Mucosa of stomach (tissue), 1 donor: ENCODE measurements at regions not wholly inside any gene's neighbourhood (a gene's known extent, or its start where the extent isn't known, plus 50 kb on each side); places are given as distances from the start of the nearest gene placed in this dataset.
"Not testable (repeated sequence)": the region's sequence is repeated elsewhere in the genome, so short reads cannot be mapped to it uniquely, and the experiment has no call there.

ENCODE experiments used
- H3K27me3 ChIP-seq: one replicate; pipeline ENCODE4 v1.7.0; 2013; ENCODE audit warnings: mild to moderate bottlenecking, low read length; ENCODE audit not compliant: control insufficient read depth, insufficient read depth
- H3K36me3 ChIP-seq: one replicate; pipeline ENCODE4 v1.7.0; 2013; ENCODE audit warnings: low read length; ENCODE audit not compliant: control insufficient read depth, insufficient read depth
- H3K4me1 ChIP-seq: one replicate; pipeline ENCODE4 v1.7.0; 2013; ENCODE audit warnings: mild to moderate bottlenecking, low read length; ENCODE audit not compliant: control insufficient read depth, insufficient read depth
- H3K4me3 ChIP-seq: one replicate; pipeline ENCODE4 v1.7.0; 2013; ENCODE audit warnings: low read length
- H3K9ac ChIP-seq: one replicate; pipeline ENCODE4 v1.7.0; 2013; ENCODE audit warnings: mild to moderate bottlenecking, low read length, moderate library complexity
- H3K9me3 ChIP-seq: one replicate; pipeline ENCODE4 v1.7.0; 2013; ENCODE audit warnings: mild to moderate bottlenecking, low read length, moderate library complexity; ENCODE audit not compliant: control insufficient read depth
- donor health status: Pancreatic carcinoma.

GRCh38 chr6:14882394-14883026, 363.4 kb upstream of the JARID2 start:
- Histone ChIP-seq H3K9me3 (no peaks in the 10 kb centered on the region), H3K4me1 (peaks cover 23% of the 10 kb centered on the region), H3K27me3 (no peaks in the 10 kb centered on the region), H3K36me3 (no peaks in the 10 kb centered on the region), H3K9ac (no peak overlapping the region), H3K4me3 (no peak overlapping the region)

GRCh38 chr6:14883921-14884320, 361.9 kb upstream of the JARID2 start:
- Histone ChIP-seq H3K4me3 (no peak overlapping the region), H3K9me3 (no peaks in the 10 kb centered on the region), H3K4me1 (peaks cover 31% of the 10 kb centered on the region), H3K27me3 (no peaks in the 10 kb centered on the region), H3K36me3 (no peaks in the 10 kb centered on the region), H3K9ac (no peak overlapping the region)

GRCh38 chr6:14885498-14885897, 360.4 kb upstream of the JARID2 start:
- no peaks in the 10 kb centered on the region for H3K36me3 ChIP-seq
- H3K9me3 ChIP-seq, result no peaks in the 10 kb centered on the region
- H3K9ac ChIP-seq, result no peak overlapping the region
- H3K4me1 ChIP-seq, result peaks cover 40% of the 10 kb centered on the region
- H3K27me3 ChIP-seq, result no peaks in the 10 kb centered on the region
- H3K4me3 ChIP-seq, result no peak overlapping the region

GRCh38 chr6:14887181-14887580, 358.7 kb upstream of the JARID2 start:
- H3K9me3 ChIP-seq, result no peaks in the 10 kb centered on the region
- peaks cover 28% of the 10 kb centered on the region for H3K4me1 ChIP-seq
- no peaks in the 10 kb centered on the region for H3K27me3 ChIP-seq
- no peak overlapping the region for H3K9ac ChIP-seq
- H3K4me3 ChIP-seq, result no peak overlapping the region
- H3K36me3 ChIP-seq, result no peaks in the 10 kb centered on the region

- H3K4me1 ChIP-seq, result peaks cover 19% of the 10 kb centered on the region
- H3K9ac ChIP-seq, result no peak overlapping the region
- no peaks in the 10 kb centered on the region for H3K27me3 ChIP-seq
- no peak overlapping the region for H3K4me3 ChIP-seq
- no peaks in the 10 kb centered on the region for H3K9me3 ChIP-seq
- H3K36me3 ChIP-seq, result no peaks in the 10 kb centered on the region
Observed at GRCh38 chr6:14887986-14888574, 357.8 kb upstream of the JARID2 start.

GRCh38 chr6:14888575-14889000, 357.3 kb upstream of the JARID2 start:
- Histone ChIP-seq H3K27me3 (no peaks in the 10 kb centered on the region), H3K9me3 (no peaks in the 10 kb centered on the region), H3K36me3 (no peaks in the 10 kb centered on the region), H3K9ac (no peak overlapping the region), H3K4me3 (no peak overlapping the region), H3K4me1 (peaks cover 17% of the 10 kb centered on the region)

- Histone ChIP-seq H3K27me3 (no peaks in the 10 kb centered on the region), H3K9me3 (no peaks in the 10 kb centered on the region), H3K36me3 (no peaks in the 10 kb centered on the region), H3K9ac (no peak overlapping the region), H3K4me1 (peaks cover 17% of the 10 kb centered on the region), H3K4me3 (no peak overlapping the region)
Observed at GRCh38 chr6:14889188-14889587, 356.7 kb upstream of the JARID2 start.

GRCh38 chr6:14889611-14890593, 356.0 kb upstream of the JARID2 start:
- Histone ChIP-seq H3K9me3 (no peaks in the 10 kb centered on the region), H3K27me3 (no peaks in the 10 kb centered on the region), H3K9ac (no peak overlapping the region), H3K4me3 (no peak overlapping the region), H3K4me1 (peaks cover 17% of the 10 kb centered on the region), H3K36me3 (no peaks in the 10 kb centered on the region)

- H3K27me3 ChIP-seq, H3K9ac ChIP-seq, H3K36me3 ChIP-seq, H3K4me3 ChIP-seq, H3K9me3 ChIP-seq: not testable (repeated sequence)
- peaks cover 17% of the 10 kb centered on the region for H3K4me1 ChIP-seq
Observed at GRCh38 chr6:14891820-14892375, 354.0 kb upstream of the JARID2 start.

GRCh38 chr6:14894105-14894504, 351.8 kb upstream of the JARID2 start:
- Histone ChIP-seq H3K27me3 (no peaks in the 10 kb centered on the region), H3K4me3 (no peak overlapping the region), H3K4me1 (peaks cover 23% of the 10 kb centered on the region), H3K36me3 (no peaks in the 10 kb centered on the region), H3K9ac (no peak overlapping the region), H3K9me3 (no peaks in the 10 kb centered on the region)

- H3K9me3 ChIP-seq, result no peaks in the 10 kb centered on the region
- H3K4me1 ChIP-seq, result peaks cover 20% of the 10 kb centered on the region
- H3K9ac ChIP-seq, result no peak overlapping the region
- H3K4me3 ChIP-seq, result no peak overlapping the region
- no peaks in the 10 kb centered on the region for H3K36me3 ChIP-seq
- no peaks in the 10 kb centered on the region for H3K27me3 ChIP-seq
Observed at GRCh38 chr6:14896475-14896874, 349.4 kb upstream of the JARID2 start.

GRCh38 chr6:14897831-14898230, 348.0 kb upstream of the JARID2 start:
- no peak overlapping the region for H3K4me3 ChIP-seq
- H3K9ac ChIP-seq, result no peak overlapping the region
- H3K27me3 ChIP-seq, result no peaks in the 10 kb centered on the region
- peaks cover 20% of the 10 kb centered on the region for H3K4me1 ChIP-seq
- no peaks in the 10 kb centered on the region for H3K9me3 ChIP-seq
- no peaks in the 10 kb centered on the region for H3K36me3 ChIP-seq
